ENCODE measurements at regions not wholly inside any gene's neighbourhood (a gene's known extent, or its start where the extent isn't known, plus 50 kb on each side); places are given as distances from the start of the nearest gene placed in this dataset.

DNA sequence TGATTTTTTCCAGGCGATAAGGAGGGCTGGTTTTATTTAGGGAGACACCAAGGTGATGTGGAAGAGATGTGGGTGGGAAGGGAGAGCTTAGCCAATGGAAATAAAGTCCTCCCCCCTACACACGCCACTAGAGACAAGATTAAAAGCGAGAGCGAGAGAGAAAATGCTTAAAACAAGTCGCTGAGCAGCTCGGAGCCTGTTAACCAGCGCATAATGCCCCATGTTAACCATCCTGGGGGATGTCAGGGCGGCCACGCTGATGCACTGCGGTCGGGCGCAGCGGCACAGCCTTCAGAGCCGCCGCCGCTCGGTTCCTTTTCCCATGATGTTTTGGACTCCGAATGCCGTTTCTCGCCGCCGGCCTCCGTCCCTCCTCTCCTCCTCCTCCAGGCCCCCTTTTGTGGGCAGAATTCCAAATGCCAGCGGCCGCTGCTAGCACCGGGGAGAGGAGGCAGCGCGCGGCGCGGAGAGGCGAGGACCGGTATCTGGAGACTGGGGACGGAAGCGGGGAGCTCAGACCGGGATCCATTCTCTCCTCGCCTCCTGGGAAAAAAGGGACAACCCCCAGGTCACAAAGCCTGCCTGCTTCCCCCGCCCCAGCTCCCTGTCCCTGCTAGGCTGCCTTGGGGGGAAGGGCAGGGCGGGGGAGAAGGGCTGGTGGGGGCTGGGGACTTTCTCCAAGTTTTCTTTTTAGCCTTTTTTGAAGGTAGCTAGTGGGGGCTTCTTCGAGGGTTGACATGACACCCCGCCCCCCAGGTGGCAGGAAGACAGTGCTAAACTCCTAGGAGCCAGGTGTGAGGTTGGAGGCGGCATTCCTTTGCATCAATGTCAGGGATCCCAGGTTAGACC, 98.1 kb upstream of the CCL2 start:
- intact Hi-C loops (cut with micrococcal nuclease; ENCODE audit: unreplicated experiment) (no loop called here), in situ Hi-C loops (cut with MboI) (no loop called here)
- BruUV-seq (replicated peaks) = no TSS peak
- Histone ChIP-seq H2AFZ (ENCODE audit: control insufficient read depth, low read depth, low read length) (no peak overlapping the region), H3K27me3 (replicated peaks in 1 of 2; ENCODE audit: control insufficient read depth in 2 of 2, insufficient read depth in 2 of 2, low read length in 1 of 2) (peaks cover 3 to 4% of the 10 kb centered on the region in 2 experiments; a peak in 3 of 4 replicates), H4K20me1 (ENCODE audit: control insufficient read depth, insufficient read depth) (no peaks in the 10 kb centered on the region), H3K36me3 (ENCODE audit: control insufficient read depth in 2 of 2, insufficient read depth in 2 of 2, low read length in 1 of 2) (no peaks in the 10 kb centered on the region), H3K4me2 (ENCODE audit: control insufficient read depth, insufficient read depth) (no peak overlapping the region), H3K27ac (ENCODE audit: control insufficient read depth, insufficient read depth) (no peak overlapping the region), H3K4me1 (ENCODE audit: control insufficient read depth, insufficient read depth, low read length) (no peaks in the 10 kb centered on the region), H3K79me2 (ENCODE audit: control insufficient read depth, insufficient read depth, low read length) (no peaks in the 10 kb centered on the region), H3K9ac (ENCODE audit: control insufficient read depth, insufficient read depth, low read length) (no peak overlapping the region), H3K9me3 (replicated peaks; ENCODE audit: control insufficient read depth, insufficient read depth, low read length) (no peaks in the 10 kb centered on the region), H3K4me3 (no peak overlapping the region)
- ATAC-seq (no peak), FAIRE-seq (no peak), DNase-seq (ENCODE audit: low read depth, low spot score) (no peak)
- ChIA-PET SMC1A (ENCODE audit: uncharacterized antibody, unreplicated experiment) (no interaction called here), RAD21 (ENCODE audit: unreplicated experiment) (no interaction called here), POLR2A (no interaction called here), CTCF (no interaction called here)
- 44% methylated on average over 34 of the region's 42 CpGs for WGBS (ENCODE audit: insufficient coverage, insufficient replicate concordance, low lambda C conversion rate, missing lambda C conversion rate)
- TF ChIP-seq RAD21 (IDR thresholded peaks at IDR 0.05; ENCODE audit: insufficient read depth, low read depth, low read length) (no peak), PAX8 (IDR thresholded peaks at IDR 0.05) (no peak), JUND (IDR thresholded peaks at IDR 0.05; ENCODE audit: low read depth, low read length) (no peak), YBX1 (IDR thresholded peaks at IDR 0.05) (no peak), SMAD5 (IDR thresholded peaks at IDR 0.05; ENCODE audit: low read depth) (no peak), JUNB (IDR thresholded peaks at IDR 0.05) (no peak), BACH1 (IDR thresholded peaks at IDR 0.05; ENCODE audit: borderline replicate concordance) (no peak), CBX3 (IDR thresholded peaks at IDR 0.05; ENCODE audit: borderline replicate concordance, low read depth) (no peak), FOXM1 (IDR thresholded peaks at IDR 0.05; ENCODE audit: low read depth, low read length) (no peak), HDAC2 (IDR thresholded peaks at IDR 0.05) (no peak), NFXL1 (IDR thresholded peaks at IDR 0.05; ENCODE audit: borderline replicate concordance) (no peak), HDGF (IDR thresholded peaks at IDR 0.05) (no peak)
- TF ChIP-seq, protein P1, sequence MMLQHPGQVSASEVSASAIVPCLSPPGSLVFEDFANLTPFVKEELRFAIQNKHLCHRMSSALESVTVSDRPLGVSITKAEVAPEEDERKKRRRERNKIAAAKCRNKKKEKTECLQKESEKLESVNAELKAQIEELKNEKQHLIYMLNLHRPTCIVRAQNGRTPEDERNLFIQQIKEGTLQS (IDR thresholded peaks at IDR 0.05; ENCODE audit: borderline replicate concordance, extremely low read depth, low read depth, low read length) = no peak
- TF ChIP-seq, protein P2, sequence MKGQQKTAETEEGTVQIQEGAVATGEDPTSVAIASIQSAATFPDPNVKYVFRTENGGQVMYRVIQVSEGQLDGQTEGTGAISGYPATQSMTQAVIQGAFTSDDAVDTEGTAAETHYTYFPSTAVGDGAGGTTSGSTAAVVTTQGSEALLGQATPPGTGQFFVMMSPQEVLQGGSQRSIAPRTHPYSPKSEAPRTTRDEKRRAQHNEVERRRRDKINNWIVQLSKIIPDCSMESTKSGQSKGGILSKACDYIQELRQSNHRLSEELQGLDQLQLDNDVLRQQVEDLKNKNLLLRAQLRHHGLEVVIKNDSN (IDR thresholded peaks at IDR 0.05; ENCODE audit: borderline replicate concordance, extremely low read length, insufficient read depth, low read depth, low read length) = no peak
- TF ChIP-seq, protein P3, sequence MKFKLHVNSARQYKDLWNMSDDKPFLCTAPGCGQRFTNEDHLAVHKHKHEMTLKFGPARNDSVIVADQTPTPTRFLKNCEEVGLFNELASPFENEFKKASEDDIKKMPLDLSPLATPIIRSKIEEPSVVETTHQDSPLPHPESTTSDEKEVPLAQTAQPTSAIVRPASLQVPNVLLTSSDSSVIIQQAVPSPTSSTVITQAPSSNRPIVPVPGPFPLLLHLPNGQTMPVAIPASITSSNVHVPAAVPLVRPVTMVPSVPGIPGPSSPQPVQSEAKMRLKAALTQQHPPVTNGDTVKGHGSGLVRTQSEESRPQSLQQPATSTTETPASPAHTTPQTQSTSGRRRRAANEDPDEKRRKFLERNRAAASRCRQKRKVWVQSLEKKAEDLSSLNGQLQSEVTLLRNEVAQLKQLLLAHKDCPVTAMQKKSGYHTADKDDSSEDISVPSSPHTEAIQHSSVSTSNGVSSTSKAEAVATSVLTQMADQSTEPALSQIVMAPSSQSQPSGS (IDR thresholded peaks at IDR 0.05; ENCODE audit: low read length) = no peak
- TF ChIP-seq, protein P4, sequence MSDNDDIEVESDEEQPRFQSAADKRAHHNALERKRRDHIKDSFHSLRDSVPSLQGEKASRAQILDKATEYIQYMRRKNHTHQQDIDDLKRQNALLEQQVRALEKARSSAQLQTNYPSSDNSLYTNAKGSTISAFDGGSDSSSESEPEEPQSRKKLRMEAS (IDR thresholded peaks at IDR 0.05; ENCODE audit: low read depth, low read length) = no peak
- TF ChIP-seq, protein P5, sequence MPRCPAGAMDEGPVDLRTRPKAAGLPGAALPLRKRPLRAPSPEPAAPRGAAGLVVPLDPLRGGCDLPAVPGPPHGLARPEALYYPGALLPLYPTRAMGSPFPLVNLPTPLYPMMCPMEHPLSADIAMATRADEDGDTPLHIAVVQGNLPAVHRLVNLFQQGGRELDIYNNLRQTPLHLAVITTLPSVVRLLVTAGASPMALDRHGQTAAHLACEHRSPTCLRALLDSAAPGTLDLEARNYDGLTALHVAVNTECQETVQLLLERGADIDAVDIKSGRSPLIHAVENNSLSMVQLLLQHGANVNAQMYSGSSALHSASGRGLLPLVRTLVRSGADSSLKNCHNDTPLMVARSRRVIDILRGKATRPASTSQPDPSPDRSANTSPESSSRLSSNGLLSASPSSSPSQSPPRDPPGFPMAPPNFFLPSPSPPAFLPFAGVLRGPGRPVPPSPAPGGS (IDR thresholded peaks at IDR 0.05; ENCODE audit: borderline replicate concordance, insufficient read depth, low read depth, low read length, poor library complexity, severe bottlenecking) = no peak

Data from GM12878 (cell line).